GF-D8 (cell line): ENCODE measurements at regions not wholly inside any gene's neighbourhood (a gene's known extent, or its start where the extent isn't known, plus 50 kb on each side); places are given as distances from the start of the nearest gene placed in this dataset.

Source experiments
- DNase-seq: peaks from one replicate; lab custom pipeline; 2025; lab: John Stamatoyannopoulos, UW

DNA sequence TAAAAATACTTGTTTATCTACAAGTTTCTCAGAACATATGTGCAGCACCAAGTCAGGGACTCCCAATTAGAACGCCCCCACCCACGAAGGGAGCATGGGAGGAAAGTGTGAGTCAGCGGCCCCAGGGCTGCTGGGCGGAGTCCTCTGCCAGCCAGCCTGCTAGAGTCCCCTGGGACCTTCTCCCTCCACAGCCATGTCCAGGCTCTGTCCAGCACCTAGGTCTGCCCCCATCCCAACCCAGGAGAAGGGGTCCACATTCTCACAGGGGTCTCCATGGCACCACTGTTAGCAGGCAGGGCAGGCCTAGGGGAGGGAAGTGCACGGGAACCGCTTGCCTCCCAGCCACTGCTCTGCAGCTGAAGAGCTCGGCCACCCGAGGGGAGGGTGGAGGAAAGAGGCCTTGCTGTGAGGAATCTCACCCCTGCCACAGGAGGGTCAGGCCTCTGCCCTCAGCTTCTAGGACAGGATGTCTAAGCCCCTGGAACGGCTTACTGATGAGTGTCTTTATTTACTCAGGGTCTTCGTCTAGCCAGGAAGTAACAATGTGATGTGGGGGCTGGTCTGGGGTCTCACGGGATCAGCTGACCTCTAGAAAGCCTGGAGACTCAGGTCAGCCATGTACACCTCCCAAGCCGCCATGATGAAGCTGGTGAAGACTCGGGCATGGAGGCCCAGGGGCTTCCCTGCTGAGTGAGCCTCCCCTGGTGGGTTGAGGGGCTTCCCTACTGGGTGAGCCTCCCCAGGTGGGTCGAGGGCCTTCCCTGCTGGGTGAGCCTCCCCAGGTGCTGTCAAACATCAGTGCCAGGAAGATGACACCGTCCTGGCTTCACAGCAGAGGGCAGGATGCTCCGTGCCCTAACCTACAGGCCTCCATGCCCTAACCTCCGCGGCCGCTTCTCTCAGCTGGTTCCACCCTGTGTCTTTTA lies 190.3 kb downstream of the RBFOX3 start:
- DNase-seq: no peak

DNA sequence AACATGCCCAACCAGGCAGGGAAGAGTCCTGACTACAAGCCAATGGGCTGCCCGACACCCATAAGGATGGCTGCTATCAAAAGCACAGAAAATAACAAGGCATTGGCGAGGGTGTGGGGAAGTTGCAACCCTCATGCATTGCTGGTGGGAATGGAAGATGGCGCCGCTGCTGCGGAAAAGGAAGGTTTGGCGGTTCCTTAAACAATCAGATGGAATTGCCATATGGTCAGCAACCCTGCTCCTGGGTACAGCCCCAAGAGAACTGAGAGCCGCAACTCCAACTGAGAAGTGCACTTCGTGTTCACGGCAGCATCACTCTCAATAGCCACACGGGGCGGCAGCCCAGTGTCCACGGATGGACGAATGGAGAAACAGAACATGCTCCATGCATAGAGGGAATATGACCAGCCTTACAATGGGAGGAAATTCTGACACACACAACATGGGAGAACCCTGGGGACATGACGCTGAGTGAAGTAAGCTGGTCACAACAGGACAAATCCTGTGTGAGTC lies 193.3 kb downstream of the RBFOX3 start:
- no peak for DNase-seq

GRCh38 chr17:79415909-79416308 lies 194.9 kb downstream of the RBFOX3 start:
- DNase-seq: no peak

- DNase-seq: no peak
These were observed 195.5 kb downstream of the RBFOX3 start for GRCh38 chr17:79415365-79415764.

- no peak for DNase-seq
These were observed 196.0 kb downstream of the RBFOX3 start for GRCh38 chr17:79414793-79415211.

DNA sequence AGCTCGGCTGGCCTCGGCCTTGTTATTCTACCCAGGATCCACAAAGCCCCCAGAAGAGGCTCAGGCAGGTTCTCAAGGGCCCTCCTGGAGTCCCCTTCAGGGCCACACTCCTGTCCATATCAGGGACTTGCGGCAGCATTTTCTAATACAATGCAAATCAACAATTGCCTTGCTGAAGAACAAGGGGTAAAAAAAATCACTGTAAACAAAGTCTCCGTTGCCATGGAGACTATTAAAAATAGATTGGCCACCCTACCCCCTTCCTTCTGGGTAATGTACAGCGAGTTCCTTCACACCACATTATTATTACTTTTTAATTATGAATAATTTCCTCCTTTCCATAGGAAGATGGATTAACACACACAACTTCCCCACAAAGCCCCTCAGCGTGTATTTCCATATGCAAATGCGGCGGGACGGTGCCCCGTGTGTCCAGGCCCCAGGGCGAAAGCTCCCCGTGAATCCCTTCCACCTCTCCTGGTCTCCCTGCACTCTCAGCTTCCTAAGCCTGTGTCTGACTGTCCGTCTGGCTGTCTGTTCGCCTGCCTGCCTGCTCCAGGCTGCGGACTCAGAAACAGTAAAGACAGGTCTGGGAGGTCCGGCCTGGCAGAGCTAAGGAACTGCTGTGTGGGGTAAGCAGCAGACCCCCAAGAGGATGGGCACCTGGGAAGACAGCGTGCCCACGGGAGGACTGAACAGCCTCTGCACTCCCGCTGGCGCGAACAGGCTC lies 196.6 kb downstream of the RBFOX3 start:
- no peak for DNase-seq

GRCh38 chr17:79413611-79414010 lies 197.2 kb downstream of the RBFOX3 start:
- no peak for DNase-seq

DNA sequence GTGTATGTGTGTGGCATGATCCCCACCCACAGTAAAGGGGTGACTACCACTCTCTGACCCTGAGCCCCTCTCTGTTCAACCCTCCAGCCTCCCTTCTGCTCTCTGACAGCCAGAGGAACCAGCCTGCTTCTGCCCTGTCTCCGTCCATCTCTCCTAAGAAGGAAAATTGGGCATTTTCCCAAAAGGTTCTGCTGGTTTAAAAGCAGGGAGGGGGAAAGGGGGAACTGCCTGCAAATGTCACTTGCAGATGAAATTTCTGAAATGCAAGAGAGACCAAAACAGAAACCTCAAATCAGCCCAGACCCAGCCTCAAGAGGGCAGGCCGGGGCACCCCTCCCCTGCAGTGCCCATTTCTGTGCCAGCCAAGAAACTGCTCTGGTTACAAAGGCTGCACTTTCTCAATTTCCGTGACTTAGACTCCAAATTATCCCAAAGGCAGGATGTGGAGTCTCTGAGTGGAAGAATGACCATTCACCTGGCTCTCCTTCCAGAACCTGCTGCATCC lies 197.9 kb downstream of the RBFOX3 start:
- no peak for DNase-seq

GRCh38 chr17:79412110-79412509 lies 198.7 kb downstream of the RBFOX3 start:
- DNase-seq: no peak

GRCh38 chr17:79411419-79411818 lies 199.4 kb downstream of the RBFOX3 start:
- DNase-seq: no peak

DNA sequence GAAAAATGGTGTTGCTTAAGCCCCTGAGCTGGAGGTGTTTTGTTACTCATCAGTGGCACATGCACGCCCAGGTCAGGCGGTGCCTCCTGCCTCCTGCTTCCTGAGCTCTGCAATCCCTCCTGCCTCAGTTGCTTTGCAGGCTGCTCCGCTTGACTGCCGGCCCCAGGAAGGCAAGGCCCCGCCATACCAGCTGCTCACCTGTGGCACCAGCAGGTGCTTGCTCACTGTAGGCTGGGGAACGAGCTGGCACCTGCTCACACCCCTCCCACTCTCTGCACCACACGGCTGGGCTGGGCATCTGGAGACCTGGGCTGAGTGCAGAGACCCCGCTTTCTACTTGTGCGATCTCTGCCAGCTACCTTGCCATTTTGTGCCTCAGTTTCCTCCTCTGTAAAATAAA lies 200.2 kb downstream of the RBFOX3 start:
- no peak for DNase-seq

GRCh38 chr17:79408251-79408650 lies 202.6 kb downstream of the RBFOX3 start:
- no peak for DNase-seq

GRCh38 chr17:79407385-79407784 lies 203.5 kb downstream of the RBFOX3 start:
- DNase-seq: no peak

DNA sequence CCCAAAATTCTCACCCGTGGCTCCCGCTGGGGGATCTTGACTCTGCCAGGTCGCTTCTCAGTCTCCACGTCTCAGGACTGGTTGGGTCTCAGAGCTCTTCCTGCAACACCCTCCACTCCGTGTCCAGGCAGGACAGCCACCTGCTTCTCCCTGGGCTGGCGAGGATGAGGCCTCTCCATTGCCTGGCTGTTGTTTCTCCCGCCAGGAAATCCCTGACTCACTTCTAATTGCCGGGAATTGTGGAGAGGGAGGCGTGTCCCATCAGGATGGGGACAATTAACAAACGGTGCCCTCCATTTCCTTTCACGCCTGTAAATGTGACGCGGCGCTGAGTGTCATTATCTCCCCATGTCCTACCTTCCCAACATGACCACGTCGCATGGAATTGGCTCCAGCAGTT lies 204.5 kb downstream of the RBFOX3 start:
- DNase-seq: no peak

- no peak for DNase-seq
These were observed 205.0 kb downstream of the RBFOX3 start for GRCh38 chr17:79405823-79406222.

- no peak for DNase-seq
These were observed 206.5 kb downstream of the RBFOX3 start for GRCh38 chr17:79404136-79404911.

DNA sequence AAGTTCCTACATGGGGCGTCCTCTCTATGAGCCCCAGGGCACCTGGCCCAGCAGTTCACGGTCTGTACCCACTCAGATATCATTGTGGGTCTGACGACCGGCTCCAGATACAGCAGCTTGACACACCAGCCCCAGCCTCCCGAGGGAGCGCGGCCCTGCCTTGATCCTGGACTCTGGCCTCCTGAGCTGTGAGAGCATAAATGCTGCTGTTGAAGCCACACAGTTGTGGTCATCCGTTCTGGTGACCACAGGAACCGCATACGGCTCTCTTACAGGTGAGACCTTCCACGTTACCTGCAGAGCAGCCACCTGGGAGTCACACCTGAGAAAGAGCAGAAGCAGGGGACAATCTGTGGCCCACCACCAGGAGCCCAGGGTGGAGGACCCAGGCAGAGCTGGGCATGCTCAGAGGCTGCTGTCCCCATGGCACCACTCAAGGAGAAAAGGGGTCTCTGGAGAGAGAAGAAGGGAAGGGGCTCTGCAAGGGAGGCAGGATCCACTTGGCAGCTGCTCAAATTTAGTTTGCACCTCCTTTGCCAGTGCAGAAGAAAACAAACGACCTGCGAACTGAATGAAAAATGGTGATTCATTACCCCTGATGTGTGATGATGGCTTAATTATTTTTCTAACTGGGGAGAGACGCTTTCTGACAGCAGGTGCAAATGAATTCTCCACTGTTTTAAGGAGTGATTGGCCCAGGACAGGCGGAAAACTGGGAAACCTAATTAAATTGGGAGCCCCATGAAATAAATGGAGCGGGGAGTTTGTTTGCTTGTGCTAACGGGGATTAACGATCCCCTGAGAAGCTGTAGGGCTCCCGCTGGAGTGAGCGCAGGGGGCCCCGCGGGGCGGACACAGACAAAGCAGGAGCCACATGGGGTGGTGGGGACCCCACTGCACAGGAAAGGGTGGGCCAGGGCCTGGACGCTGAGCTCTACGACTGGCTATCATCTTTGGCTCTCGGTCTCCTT lies 208.9 kb downstream of the RBFOX3 start:
- DNase-seq: no peak

DNA sequence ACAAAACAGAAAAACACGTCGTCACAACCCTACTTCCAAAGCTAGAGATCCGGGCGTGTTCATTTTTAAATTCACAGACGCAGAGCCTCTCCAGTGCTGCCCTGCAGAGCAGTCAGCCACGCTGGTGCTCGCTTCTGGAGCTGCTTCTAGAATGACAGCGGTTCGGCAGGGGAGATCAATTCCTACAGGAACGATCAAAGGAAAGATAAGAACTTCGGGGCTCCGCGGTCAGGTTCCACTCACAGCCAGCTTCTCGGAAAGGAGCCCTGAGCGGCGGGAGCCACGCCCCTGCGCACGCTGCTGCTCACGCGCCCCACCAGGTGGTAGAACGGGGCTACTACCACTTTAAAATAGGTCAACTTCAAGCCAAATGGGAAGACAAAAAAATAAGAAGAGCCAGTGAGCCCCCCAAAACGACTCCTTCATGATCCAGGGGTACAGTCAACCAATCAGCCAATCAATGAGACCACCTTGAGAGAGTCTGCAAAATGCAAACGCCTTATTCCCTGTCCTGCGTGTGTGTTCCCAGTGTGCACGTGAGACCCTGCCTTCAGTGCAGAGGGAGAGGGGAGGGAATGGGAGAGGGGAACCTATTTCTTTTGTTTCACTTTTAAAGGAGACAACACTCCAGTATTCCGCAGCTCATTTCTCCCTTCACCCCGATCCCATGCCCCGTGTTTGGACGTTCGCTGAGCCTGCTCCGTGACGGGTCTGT lies 209.7 kb downstream of the RBFOX3 start:
- DNase-seq: no peak

DNA sequence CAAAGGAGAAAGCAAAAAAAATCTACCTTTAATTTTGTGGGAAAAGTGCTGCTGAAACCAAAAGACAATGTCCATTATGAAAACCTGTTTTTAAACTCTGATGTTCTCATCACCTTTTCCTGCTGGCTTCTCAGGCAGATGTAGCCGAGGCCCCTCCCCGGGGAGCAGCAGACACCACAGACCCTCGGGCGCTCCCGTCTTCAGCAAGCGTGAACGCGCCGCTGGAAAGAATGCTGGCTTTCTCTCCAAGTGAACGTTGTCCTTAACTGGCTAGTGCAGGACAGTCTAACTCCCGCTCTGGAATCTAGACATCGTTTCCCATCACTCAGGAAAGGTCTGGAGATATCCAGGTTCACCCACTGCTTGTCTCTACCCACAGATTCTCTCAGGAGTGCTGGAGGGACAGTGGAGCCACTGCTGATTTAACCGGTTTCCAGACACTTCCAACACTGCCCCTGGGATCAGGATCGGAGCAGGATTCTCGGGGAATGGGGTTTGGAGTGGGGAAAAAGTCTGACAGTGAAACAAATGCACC lies 211.2 kb downstream of the RBFOX3 start:
- DNase-seq: no peak

DNA sequence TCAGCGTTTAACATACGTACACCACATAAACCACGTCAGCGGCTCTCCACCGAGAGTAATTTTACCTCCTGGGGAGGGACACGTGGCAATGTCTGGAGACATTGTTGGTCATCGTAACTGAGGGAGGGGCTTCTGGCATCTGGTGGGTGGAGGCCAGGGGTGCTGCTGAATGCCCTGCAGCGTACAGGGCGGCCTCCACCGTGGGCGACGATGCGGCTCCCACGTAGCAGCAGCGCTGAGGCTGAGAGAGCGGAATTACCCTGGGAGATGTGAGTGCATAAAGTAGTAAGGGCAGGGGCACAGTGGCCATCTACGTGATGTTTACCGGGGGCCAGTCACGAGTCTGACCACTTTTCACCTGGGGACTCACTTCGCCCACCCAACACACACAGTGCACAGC lies 212.4 kb downstream of the RBFOX3 start:
- no peak for DNase-seq
